ENCODE measurements at regions not wholly inside any gene's neighbourhood (a gene's known extent, or its start where the extent isn't known, plus 50 kb on each side); places are given as distances from the start of the nearest gene placed in this dataset.

GRCh38 chr6:22010102-22010501 lies 286.7 kb downstream of the PRL start:
- no peak overlapping the region for H3K18ac ChIP-seq (ENCODE audit: low read length)
- peaks cover 6% of the 10 kb centered on the region for H3K79me1 ChIP-seq (ENCODE audit: low read length)
- H3K4me2 ChIP-seq (ENCODE audit: low read length): no peak overlapping the region
- no peaks in the 10 kb centered on the region for H3K4me1 ChIP-seq (ENCODE audit: control insufficient read depth, low read depth, low read length)
- WGBS (ENCODE audit: extremely low coverage, insufficient coverage, low lambda C conversion rate): no CpG with 5 or more reads among the region's 3 CpGs
- no peaks in the 10 kb centered on the region for H3K27me3 ChIP-seq (ENCODE audit: insufficient read depth, low read length, poor library complexity)
- no peak overlapping the region for H2BK120ac ChIP-seq (ENCODE audit: low read depth, low read length)
- H3K23ac ChIP-seq (ENCODE audit: low read length): no peak overlapping the region
- no peak overlapping the region for H3K9ac ChIP-seq (ENCODE audit: low read length)
- H2BK5ac ChIP-seq (ENCODE audit: low read length): no peak overlapping the region
- no peak overlapping the region for H3K4me3 ChIP-seq (ENCODE audit: low read length)
- H3K79me2 ChIP-seq (ENCODE audit: control insufficient read depth, insufficient read depth, low read length): no peaks in the 10 kb centered on the region
- no peak overlapping the region for H3K56ac ChIP-seq (ENCODE audit: low read length)
- H2AK5ac ChIP-seq (ENCODE audit: low read length): no peak overlapping the region
- no peak overlapping the region for H3K27ac ChIP-seq (ENCODE audit: low read depth, low read length)
- no peak for DNase-seq
- H4K5ac ChIP-seq (ENCODE audit: low read length): no peak overlapping the region
- H2BK15ac ChIP-seq (replicated peaks; ENCODE audit: low read depth): no peak overlapping the region
- no peaks in the 10 kb centered on the region for H3K36me3 ChIP-seq (ENCODE audit: control insufficient read depth, insufficient read depth, low read length)
- H3K4ac ChIP-seq (ENCODE audit: low read depth, low read length): no peak overlapping the region
- H4K8ac ChIP-seq (ENCODE audit: low read depth, low read length): no peak overlapping the region

- H3K27ac ChIP-seq (ENCODE audit: low read depth, low read length): no peak overlapping the region
- no peak overlapping the region for H2BK120ac ChIP-seq (ENCODE audit: low read depth, low read length)
- no peak overlapping the region for H4K8ac ChIP-seq (ENCODE audit: low read depth, low read length)
These were observed 281.6 kb downstream of the PRL start for GRCh38 chr6:22015216-22015615.

GRCh38 chr6:22015944-22016343 lies 280.9 kb downstream of the PRL start:
- no CpG with 5 or more reads among the region's 5 CpGs for WGBS (ENCODE audit: extremely low coverage, insufficient coverage, low lambda C conversion rate)
- no peak overlapping the region for H2AK5ac ChIP-seq (ENCODE audit: low read length)

More at GRCh38 chr6:22015216-22015615, 281.6 kb downstream of the PRL start:
- Histone ChIP-seq H3K36me3 (ENCODE audit: control insufficient read depth, insufficient read depth, low read length) (no peaks in the 10 kb centered on the region), H3K56ac (ENCODE audit: low read length) (no peak overlapping the region), H3K79me2 (ENCODE audit: control insufficient read depth, insufficient read depth, low read length) (peaks cover 2% of the 10 kb centered on the region), H2AK5ac (ENCODE audit: low read length) (no peak overlapping the region), H3K18ac (ENCODE audit: low read length) (no peak overlapping the region), H2BK5ac (ENCODE audit: low read length) (no peak overlapping the region), H4K5ac (ENCODE audit: low read length) (no peak overlapping the region), H3K4me3 (ENCODE audit: low read length) (no peak overlapping the region), H3K4ac (ENCODE audit: low read depth, low read length) (no peak overlapping the region), H3K9ac (ENCODE audit: low read length) (no peak overlapping the region), H3K23ac (ENCODE audit: low read length) (no peak overlapping the region), H3K27me3 (ENCODE audit: insufficient read depth, low read length, poor library complexity) (no peaks in the 10 kb centered on the region), H2BK15ac (replicated peaks; ENCODE audit: low read depth) (no peak overlapping the region), H3K4me2 (ENCODE audit: low read length) (no peak overlapping the region), H3K79me1 (ENCODE audit: low read length) (peaks cover 8% of the 10 kb centered on the region), H3K4me1 (ENCODE audit: control insufficient read depth, low read depth, low read length) (no peaks in the 10 kb centered on the region)
- DNase-seq: no peak
- WGBS (ENCODE audit: extremely low coverage, insufficient coverage, low lambda C conversion rate): no CpG with 5 or more reads among the region's 7 CpGs

GRCh38 chr6:22017272-22017671 lies 279.6 kb downstream of the PRL start:
- Histone ChIP-seq H3K23ac (ENCODE audit: low read length) (no peak overlapping the region), H4K8ac (ENCODE audit: low read depth, low read length) (no peak overlapping the region), H2BK5ac (ENCODE audit: low read length) (no peak overlapping the region), H3K4me1 (ENCODE audit: control insufficient read depth, low read depth, low read length) (no peaks in the 10 kb centered on the region), H2BK120ac (ENCODE audit: low read depth, low read length) (no peak overlapping the region), H4K5ac (ENCODE audit: low read length) (no peak overlapping the region), H3K27me3 (ENCODE audit: insufficient read depth, low read length, poor library complexity) (no peaks in the 10 kb centered on the region), H3K18ac (ENCODE audit: low read length) (no peak overlapping the region), H2AK5ac (ENCODE audit: low read length) (no peak overlapping the region), H3K4ac (ENCODE audit: low read depth, low read length) (no peak overlapping the region), H3K56ac (ENCODE audit: low read length) (no peak overlapping the region), H3K4me2 (ENCODE audit: low read length) (no peak overlapping the region), H2BK15ac (replicated peaks; ENCODE audit: low read depth) (no peak overlapping the region), H3K79me2 (ENCODE audit: control insufficient read depth, insufficient read depth, low read length) (peaks cover 2% of the 10 kb centered on the region), H3K4me3 (ENCODE audit: low read length) (no peak overlapping the region), H3K27ac (ENCODE audit: low read depth, low read length) (no peak overlapping the region), H3K9ac (ENCODE audit: low read length) (no peak overlapping the region), H3K79me1 (ENCODE audit: low read length) (peaks cover 2% of the 10 kb centered on the region), H3K36me3 (ENCODE audit: control insufficient read depth, insufficient read depth, low read length) (no peaks in the 10 kb centered on the region)
- no peak for DNase-seq
- WGBS (ENCODE audit: extremely low coverage, insufficient coverage, low lambda C conversion rate): no CpG with 5 or more reads among the region's 1 CpG

More at GRCh38 chr6:22015944-22016343, 280.9 kb downstream of the PRL start:
- DNase-seq: no peak
- H4K8ac ChIP-seq (ENCODE audit: low read depth, low read length): no peak overlapping the region
- H4K5ac ChIP-seq (ENCODE audit: low read length): no peak overlapping the region
- no peak overlapping the region for H3K4me3 ChIP-seq (ENCODE audit: low read length)
- H3K4ac ChIP-seq (ENCODE audit: low read depth, low read length): no peak overlapping the region
- H3K23ac ChIP-seq (ENCODE audit: low read length): no peak overlapping the region
- H3K27ac ChIP-seq (ENCODE audit: low read depth, low read length): no peak overlapping the region
- H3K79me2 ChIP-seq (ENCODE audit: control insufficient read depth, insufficient read depth, low read length): peaks cover 2% of the 10 kb centered on the region
- H3K79me1 ChIP-seq (ENCODE audit: low read length): peaks cover 8% of the 10 kb centered on the region
- no peak overlapping the region for H2BK5ac ChIP-seq (ENCODE audit: low read length)
- H3K36me3 ChIP-seq (ENCODE audit: control insufficient read depth, insufficient read depth, low read length): no peaks in the 10 kb centered on the region
- H3K27me3 ChIP-seq (ENCODE audit: insufficient read depth, low read length, poor library complexity): no peaks in the 10 kb centered on the region
- no peaks in the 10 kb centered on the region for H3K4me1 ChIP-seq (ENCODE audit: control insufficient read depth, low read depth, low read length)
- no peak overlapping the region for H2BK120ac ChIP-seq (ENCODE audit: low read depth, low read length)
- H3K9ac ChIP-seq (ENCODE audit: low read length): no peak overlapping the region
- no peak overlapping the region for H3K56ac ChIP-seq (ENCODE audit: low read length)
- H3K4me2 ChIP-seq (ENCODE audit: low read length): no peak overlapping the region
- H3K18ac ChIP-seq (ENCODE audit: low read length): no peak overlapping the region
- no peak overlapping the region for H2BK15ac ChIP-seq (replicated peaks; ENCODE audit: low read depth)

- Histone ChIP-seq H2AK5ac (ENCODE audit: low read length) (no peak overlapping the region), H3K4me2 (ENCODE audit: low read length) (no peak overlapping the region), H3K18ac (ENCODE audit: low read length) (no peak overlapping the region), H2BK5ac (ENCODE audit: low read length) (no peak overlapping the region), H3K4ac (ENCODE audit: low read depth, low read length) (no peak overlapping the region), H2BK120ac (ENCODE audit: low read depth, low read length) (no peak overlapping the region), H3K23ac (ENCODE audit: low read length) (no peak overlapping the region), H3K4me3 (ENCODE audit: low read length) (no peak overlapping the region), H3K79me2 (ENCODE audit: control insufficient read depth, insufficient read depth, low read length) (peaks cover 2% of the 10 kb centered on the region), H3K56ac (ENCODE audit: low read length) (no peak overlapping the region), H3K79me1 (ENCODE audit: low read length) (peaks cover 2% of the 10 kb centered on the region), H3K27me3 (ENCODE audit: insufficient read depth, low read length, poor library complexity) (no peaks in the 10 kb centered on the region), H4K8ac (ENCODE audit: low read depth, low read length) (no peak overlapping the region), H3K9ac (ENCODE audit: low read length) (no peak overlapping the region), H2BK15ac (replicated peaks; ENCODE audit: low read depth) (no peak overlapping the region), H4K5ac (ENCODE audit: low read length) (no peak overlapping the region), H3K4me1 (ENCODE audit: control insufficient read depth, low read depth, low read length) (no peaks in the 10 kb centered on the region), H3K27ac (ENCODE audit: low read depth, low read length) (no peak overlapping the region), H3K36me3 (ENCODE audit: control insufficient read depth, insufficient read depth, low read length) (no peaks in the 10 kb centered on the region)
- DNase-seq: no peak
- WGBS (ENCODE audit: extremely low coverage, insufficient coverage, low lambda C conversion rate): no CpG with 5 or more reads among the region's 4 CpGs
These were observed 279.1 kb downstream of the PRL start for GRCh38 chr6:22017766-22018165.

GRCh38 chr6:22019857-22020256 lies 277.0 kb downstream of the PRL start:
- H3K4me3 ChIP-seq (ENCODE audit: low read length): no peak overlapping the region
- no peak overlapping the region for H4K8ac ChIP-seq (ENCODE audit: low read depth, low read length)
- H2AK5ac ChIP-seq (ENCODE audit: low read length): no peak overlapping the region
- H3K79me1 ChIP-seq (ENCODE audit: low read length): peaks cover 2% of the 10 kb centered on the region
- H3K36me3 ChIP-seq (ENCODE audit: control insufficient read depth, insufficient read depth, low read length): no peaks in the 10 kb centered on the region
- H3K79me2 ChIP-seq (ENCODE audit: control insufficient read depth, insufficient read depth, low read length): peaks cover 2% of the 10 kb centered on the region
- no peak overlapping the region for H3K4ac ChIP-seq (ENCODE audit: low read depth, low read length)
- H3K23ac ChIP-seq (ENCODE audit: low read length): no peak overlapping the region
- H4K5ac ChIP-seq (ENCODE audit: low read length): no peak overlapping the region
- H3K4me1 ChIP-seq (ENCODE audit: control insufficient read depth, low read depth, low read length): no peaks in the 10 kb centered on the region
- H2BK5ac ChIP-seq (ENCODE audit: low read length): no peak overlapping the region
- no peak overlapping the region for H3K56ac ChIP-seq (ENCODE audit: low read length)
- no peak overlapping the region for H3K18ac ChIP-seq (ENCODE audit: low read length)
- WGBS (ENCODE audit: extremely low coverage, insufficient coverage, low lambda C conversion rate): no CpG with 5 or more reads among the region's 5 CpGs
- no peak overlapping the region for H3K27ac ChIP-seq (ENCODE audit: low read depth, low read length)
- no peaks in the 10 kb centered on the region for H3K27me3 ChIP-seq (ENCODE audit: insufficient read depth, low read length, poor library complexity)
- DNase-seq: no peak
- no peak overlapping the region for H2BK15ac ChIP-seq (replicated peaks; ENCODE audit: low read depth)
- no peak overlapping the region for H2BK120ac ChIP-seq (ENCODE audit: low read depth, low read length)
- no peak overlapping the region for H3K9ac ChIP-seq (ENCODE audit: low read length)
- H3K4me2 ChIP-seq (ENCODE audit: low read length): no peak overlapping the region

Data from mesendoderm (in vitro differentiated cells).